Neural cell (in vitro differentiated cells): ENCODE measurements at regions not wholly inside any gene's neighbourhood (a gene's known extent, or its start where the extent isn't known, plus 50 kb on each side); places are given as distances from the start of the nearest gene placed in this dataset.

Experiments
- H2AFZ ChIP-seq: fragments of 200-600, 300-800 bp; sonication (generic), shearing (Covaris generic); 2 replicates; pipeline ENCODE4 v1.6.0; 2014; ENCODE audit warnings: low read depth, mild to moderate bottlenecking, antibody characterized with exemption, low read length, moderate library complexity
- H3F3A ChIP-seq: fragments of 200-600 bp; shearing (Covaris generic); 2 replicates; pipeline ENCODE4 v1.6.1; 2016; ENCODE audit warnings: mild to moderate bottlenecking, moderate library complexity, mixed read lengths, antibody characterized with exemption, low read length; ENCODE audit not compliant: insufficient read depth, poor library complexity, severe bottlenecking
- H3K27ac ChIP-seq: fragments of 200-600, 300-800 bp; sonication (generic), shearing (Covaris generic); 2 replicates; pipeline ENCODE4 v1.5.1; 2014; ENCODE audit warnings: mild to moderate bottlenecking, low read length, moderate library complexity
- H3K27me3 ChIP-seq: fragments of 300-800, 200-600 bp; sonication (generic), shearing (Covaris generic); 2 replicates; pipeline ENCODE4 v1.6.0; 2014; ENCODE audit warnings: mild to moderate bottlenecking, low read depth, low read length, moderate library complexity; ENCODE audit not compliant: insufficient read depth
- H3K36me3 ChIP-seq: fragments of 300-800, 200-600 bp; sonication (generic), shearing (Covaris generic); 2 replicates; pipeline ENCODE4 v1.5.1; 2014; ENCODE audit warnings: mild to moderate bottlenecking, antibody characterized with exemption, low read length, moderate library complexity; ENCODE audit not compliant: insufficient read depth
- H3K4me2 ChIP-seq: fragments of 300-800, 200-600 bp; sonication (generic), shearing (Covaris generic); 2 replicates; pipeline ENCODE4 v1.6.0; 2014; ENCODE audit warnings: mild to moderate bottlenecking, low read length
- H3K4me3 ChIP-seq: fragments of 300-800, 200-600 bp; sonication (generic), shearing (Covaris generic); 2 replicates; pipeline ENCODE4 v1.5.1; 2014; ENCODE audit warnings: mild to moderate bottlenecking, low read length, moderate library complexity
- H3K79me2 ChIP-seq: fragments of 200-600 bp; shearing (Covaris generic); replicated peaks from 2 replicates; pipeline ENCODE4 v1.6.0; 2014; ENCODE audit warnings: mild to moderate bottlenecking, low read length, moderate library complexity; ENCODE audit not compliant: insufficient read depth
- H3K9ac ChIP-seq: fragments of 300-800, 200-600 bp; sonication (generic), shearing (Covaris generic); 2 replicates; pipeline ENCODE4 v1.6.1; 2016; ENCODE audit warnings: mild to moderate bottlenecking, low read length, mixed read lengths
- H3K9me2 ChIP-seq: fragments of 200-600 bp; shearing (Covaris generic); 2 replicates; pipeline ENCODE4 v1.6.1; 2016; ENCODE audit warnings: mild to moderate bottlenecking, low read length, mixed read lengths; ENCODE audit not compliant: insufficient read depth
- H3K9me3 ChIP-seq: fragments of 200-600, 300-800 bp; sonication (generic), shearing (Covaris generic); 2 replicates; pipeline ENCODE4 v1.6.1; 2016; ENCODE audit warnings: mild to moderate bottlenecking, mixed run types, low read length, moderate library complexity, mixed read lengths
- H4K20me1 ChIP-seq: fragments of 200-600 bp; shearing (Covaris generic); 2 replicates; pipeline ENCODE4 v1.6.1; 2016; ENCODE audit warnings: mild to moderate bottlenecking, mixed run types; ENCODE audit not compliant: insufficient read depth
- CTCF ChIP-seq: fragments of 450-650 bp; IDR thresholded peaks from 2 replicates; pipeline ENCODE4 v1.5.1; 2014; ENCODE audit warnings: antibody characterized with exemption, mild to moderate bottlenecking, moderate library complexity; ENCODE audit not compliant: poor library complexity, severe bottlenecking
- EP300 ChIP-seq: fragments of 450-650 bp; conservative IDR thresholded peaks from 2 replicates; pipeline ENCODE4 v1.6.1; 2014; ENCODE audit warnings: antibody characterized with exemption, mild to moderate bottlenecking, moderate library complexity; ENCODE audit not compliant: poor library complexity, severe bottlenecking
- EZH2 ChIP-seq: fragments of 200-600, 300-800 bp; shearing (Covaris generic), sonication (generic); IDR thresholded peaks from 2 replicates; pipeline ENCODE4 v1.6.1; 2014; ENCODE audit warnings: antibody characterized with exemption, low read length, borderline replicate concordance, mild to moderate bottlenecking; ENCODE audit not compliant: insufficient read depth, poor library complexity, severe bottlenecking
- MXI1 ChIP-seq: fragments of 450-650 bp; conservative IDR thresholded peaks from 2 replicates; pipeline ENCODE4 v1.6.1; 2014; ENCODE audit warnings: antibody characterized with exemption, mild to moderate bottlenecking; ENCODE audit not compliant: poor library complexity, severe bottlenecking
- POLR2AphosphoS5 ChIP-seq: IDR thresholded peaks from 2 replicates; pipeline ENCODE4 v1.6.1; 2012
- RAD21 ChIP-seq: fragments of 450-650 bp; conservative IDR thresholded peaks from 2 replicates; pipeline ENCODE4 v1.6.1; 2014; ENCODE audit warnings: antibody characterized with exemption, mild to moderate bottlenecking, moderate library complexity
- REST ChIP-seq: IDR thresholded peaks from 2 replicates; pipeline ENCODE4 v1.6.1; 2012; ENCODE audit warnings: borderline replicate concordance
- SMC3 ChIP-seq: fragments of 450-650 bp; conservative IDR thresholded peaks from 2 replicates; pipeline ENCODE4 v1.6.1; 2014; ENCODE audit warnings: antibody characterized with exemption, mild to moderate bottlenecking, moderate library complexity; ENCODE audit not compliant: poor library complexity
- TAF1 ChIP-seq: IDR thresholded peaks from 2 replicates; pipeline ENCODE4 v1.6.1; 2012; ENCODE audit warnings: low read depth

GRCh38 chr2:187869195-187869594 is 315.0 kb upstream of the TFPI start:
- Histone ChIP-seq H3K27me3 (no peaks in the 10 kb centered on the region), H3K9ac (no peak overlapping the region), H3K4me3 (no peak overlapping the region), H3K9me3 (no peaks in the 10 kb centered on the region), H3K4me2 (no peak overlapping the region), H3F3A (no peaks in the 10 kb centered on the region), H4K20me1 (no peaks in the 10 kb centered on the region), H3K9me2 (no peaks in the 10 kb centered on the region), H3K36me3 (no peaks in the 10 kb centered on the region), H2AFZ (no peak overlapping the region), H3K79me2 (no peaks in the 10 kb centered on the region), H3K27ac (no peak overlapping the region)
- no peak for TF ChIP-seq SMC3
- TF ChIP-seq MXI1 = no peak
- no peak for TF ChIP-seq EZH2
- no peak for TF ChIP-seq REST
- no peak for TF ChIP-seq TAF1
- no peak for TF ChIP-seq RAD21
- TF ChIP-seq POLR2AphosphoS5 = no peak

GRCh38 chr2:187871506-187871905 is 317.3 kb upstream of the TFPI start:
- Histone ChIP-seq H4K20me1 (no peaks in the 10 kb centered on the region), H3K9ac (no peak overlapping the region), H3K4me3 (no peak overlapping the region), H3K9me3 (no peaks in the 10 kb centered on the region), H3F3A (no peaks in the 10 kb centered on the region), H3K27ac (no peak overlapping the region), H3K9me2 (no peaks in the 10 kb centered on the region), H3K79me2 (no peaks in the 10 kb centered on the region), H3K27me3 (no peaks in the 10 kb centered on the region), H3K36me3 (no peaks in the 10 kb centered on the region), H3K4me2 (no peak overlapping the region), H2AFZ (no peak overlapping the region)
- no peak for TF ChIP-seq REST
- TF ChIP-seq CTCF = no peak
- no peak for TF ChIP-seq MXI1
- TF ChIP-seq POLR2AphosphoS5 = no peak
- TF ChIP-seq EP300 = no peak
- no peak for TF ChIP-seq TAF1
